Skeletal muscle tissue (tissue), 3 donors: ENCODE measurements at regions not wholly inside any gene's neighbourhood (a gene's known extent, or its start where the extent isn't known, plus 50 kb on each side); places are given as distances from the start of the nearest gene placed in this dataset.

Experiments used
- H3K27ac ChIP-seq: one replicate; pipeline ENCODE4 v1.7.0; 2013; ENCODE audit warnings: mild to moderate bottlenecking, low read depth, low read length, inconsistent platforms
- H3K27me3 ChIP-seq, 3 donors: one replicate each; pipeline ENCODE4 v1.7.0; 2013; ENCODE audit warnings: low read length in 3 of 3; ENCODE audit not compliant: control insufficient read depth in 3 of 3, insufficient read depth in 3 of 3
- H3K36me3 ChIP-seq, 3 donors: one replicate each; pipeline ENCODE4 v1.7.0; 2013; ENCODE audit warnings: low read length in 3 of 3; ENCODE audit not compliant: control insufficient read depth in 3 of 3, insufficient read depth in 3 of 3
- H3K4me1 ChIP-seq, 3 donors: one replicate each; pipeline ENCODE4 v1.7.0; 2013; ENCODE audit warnings: low read length in 3 of 3, mild to moderate bottlenecking in 3 of 3; ENCODE audit not compliant: control insufficient read depth in 3 of 3, insufficient read depth in 3 of 3
- H3K4me3 ChIP-seq, 3 donors: one replicate each; pipeline ENCODE4 v1.7.0; 2013; ENCODE audit warnings: low read length in 3 of 3
- H3K9ac ChIP-seq, 3 donors: one replicate each; pipeline ENCODE4 v1.7.0; 2013; ENCODE audit warnings: low read length in 3 of 3, mild to moderate bottlenecking in 3 of 3, moderate library complexity in 2 of 3, low read depth in 1 of 3
- H3K9me3 ChIP-seq, 3 donors: one replicate each; pipeline ENCODE4 v1.7.0; 2013; ENCODE audit warnings: low read length in 3 of 3; ENCODE audit not compliant: control insufficient read depth in 3 of 3
- donor health status: Osteomylitis.

DNA sequence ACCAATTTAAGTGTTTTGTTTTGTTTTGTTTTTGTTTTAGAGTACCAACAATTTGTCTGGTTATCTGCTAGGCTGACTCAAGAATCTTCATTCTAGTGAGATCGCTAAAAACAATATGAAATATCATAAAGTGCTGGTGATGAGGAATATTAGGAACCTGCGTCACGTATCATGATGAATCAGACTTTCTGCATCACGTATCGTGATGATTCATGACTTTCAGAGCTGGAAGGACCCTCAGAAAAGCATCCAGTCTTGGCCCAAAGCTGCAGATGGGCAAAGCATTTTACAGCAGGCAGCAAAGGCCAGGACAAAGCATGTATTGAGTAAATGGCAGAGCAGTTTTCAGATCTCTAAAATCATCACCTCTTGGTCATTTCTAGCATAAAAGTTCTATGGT is 278.0 kb upstream of the BOD1L1 start:
- Histone ChIP-seq H3K4me3 (no peak overlapping the region), H3K27ac (no peak overlapping the region), H3K27me3 (no peaks in the 10 kb centered on the region), H3K9ac (no peak overlapping the region), H3K36me3 (no peaks in the 10 kb centered on the region), H3K9me3 (no peaks in the 10 kb centered on the region), H3K4me1 (no peaks in the 10 kb centered on the region)

DNA sequence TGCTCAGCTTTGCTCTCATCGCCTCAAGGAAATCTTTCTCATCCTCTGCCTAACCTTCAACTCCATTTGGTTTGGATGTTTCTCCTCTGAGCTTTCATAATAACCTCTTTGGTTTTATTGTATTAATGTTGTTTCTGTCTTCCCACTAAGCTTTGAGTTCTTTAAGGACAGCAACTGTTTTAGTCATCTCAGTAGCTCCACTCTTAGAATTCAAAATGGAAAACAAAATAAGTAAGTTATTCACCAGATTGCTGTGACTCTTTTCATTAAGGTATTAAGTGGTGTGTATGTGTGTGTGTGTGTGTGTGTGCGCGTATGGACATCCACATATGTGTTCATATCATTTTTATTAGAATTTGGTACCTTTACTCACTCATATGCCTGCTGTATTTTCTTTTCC is 279.2 kb upstream of the BOD1L1 start:
- H3K36me3 ChIP-seq: no peaks in the 10 kb centered on the region
- no peaks in the 10 kb centered on the region for H3K9me3 ChIP-seq
- H3K27me3 ChIP-seq: no peaks in the 10 kb centered on the region
- H3K4me1 ChIP-seq: no peaks in the 10 kb centered on the region
- no peak overlapping the region for H3K27ac ChIP-seq
- no peak overlapping the region for H3K9ac ChIP-seq
- no peak overlapping the region for H3K4me3 ChIP-seq

- H3K27me3 ChIP-seq: no peaks in the 10 kb centered on the region
- no peaks in the 10 kb centered on the region for H3K4me1 ChIP-seq
- H3K27ac ChIP-seq: no peak overlapping the region
- H3K4me3 ChIP-seq: no peak overlapping the region
- H3K36me3 ChIP-seq: no peaks in the 10 kb centered on the region
- H3K9me3 ChIP-seq: no peaks in the 10 kb centered on the region
- no peak overlapping the region for H3K9ac ChIP-seq
Observed at GRCh38 chr4:13907255-13907751, 279.8 kb upstream of the BOD1L1 start.

GRCh38 chr4:13908455-13908854 is 280.9 kb upstream of the BOD1L1 start:
- H3K9me3 ChIP-seq: no peaks in the 10 kb centered on the region
- H3K36me3 ChIP-seq: no peaks in the 10 kb centered on the region
- H3K9ac ChIP-seq: no peak overlapping the region
- no peak overlapping the region for H3K27ac ChIP-seq
- H3K4me1 ChIP-seq: no peaks in the 10 kb centered on the region
- H3K27me3 ChIP-seq: no peaks in the 10 kb centered on the region
- H3K4me3 ChIP-seq: no peak overlapping the region

GRCh38 chr4:13910556-13910955 is 283.0 kb upstream of the BOD1L1 start:
- H3K27me3 ChIP-seq: peaks cover 0 to 3% (median 0%) of the 10 kb centered on the region in 3 donors
- H3K9ac ChIP-seq: no peak overlapping the region
- no peak overlapping the region for H3K27ac ChIP-seq
- no peaks in the 10 kb centered on the region for H3K36me3 ChIP-seq
- H3K9me3 ChIP-seq: no peaks in the 10 kb centered on the region
- no peak overlapping the region for H3K4me3 ChIP-seq
- H3K4me1 ChIP-seq: no peaks in the 10 kb centered on the region

DNA sequence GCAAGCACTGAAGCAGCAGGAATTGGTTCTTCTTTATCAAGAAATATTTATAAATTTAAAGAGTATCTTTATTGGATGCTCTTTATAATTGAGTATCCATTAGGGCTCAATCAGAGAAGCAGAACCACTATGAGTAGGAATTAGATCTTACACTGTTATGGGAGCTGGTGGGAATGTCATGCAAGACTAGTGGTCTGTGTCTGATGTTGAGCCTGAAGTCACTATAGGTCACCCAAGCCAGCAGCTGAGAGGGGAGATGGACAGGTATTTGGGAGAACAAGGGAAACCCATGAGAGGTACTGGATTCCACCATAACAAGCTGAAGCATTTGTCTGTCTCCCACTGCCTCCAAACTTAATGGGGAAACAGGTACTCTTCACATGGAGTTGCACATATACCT is 283.7 kb upstream of the BOD1L1 start:
- Histone ChIP-seq H3K4me3 (no peak overlapping the region), H3K27me3 (peaks cover 0 to 3% (median 0%) of the 10 kb centered on the region in 3 donors), H3K36me3 (no peaks in the 10 kb centered on the region), H3K27ac (no peak overlapping the region), H3K9ac (no peak overlapping the region), H3K4me1 (no peaks in the 10 kb centered on the region), H3K9me3 (no peaks in the 10 kb centered on the region)

GRCh38 chr4:13912436-13912925 is 285.0 kb upstream of the BOD1L1 start:
- H3K27ac ChIP-seq: no peak overlapping the region
- no peak overlapping the region for H3K9ac ChIP-seq
- H3K4me3 ChIP-seq: no peak overlapping the region
- H3K4me1 ChIP-seq: no peaks in the 10 kb centered on the region
- peaks cover 0 to 3% (median 0%) of the 10 kb centered on the region in 3 donors for H3K27me3 ChIP-seq
- no peaks in the 10 kb centered on the region for H3K36me3 ChIP-seq
- H3K9me3 ChIP-seq: no peaks in the 10 kb centered on the region

DNA sequence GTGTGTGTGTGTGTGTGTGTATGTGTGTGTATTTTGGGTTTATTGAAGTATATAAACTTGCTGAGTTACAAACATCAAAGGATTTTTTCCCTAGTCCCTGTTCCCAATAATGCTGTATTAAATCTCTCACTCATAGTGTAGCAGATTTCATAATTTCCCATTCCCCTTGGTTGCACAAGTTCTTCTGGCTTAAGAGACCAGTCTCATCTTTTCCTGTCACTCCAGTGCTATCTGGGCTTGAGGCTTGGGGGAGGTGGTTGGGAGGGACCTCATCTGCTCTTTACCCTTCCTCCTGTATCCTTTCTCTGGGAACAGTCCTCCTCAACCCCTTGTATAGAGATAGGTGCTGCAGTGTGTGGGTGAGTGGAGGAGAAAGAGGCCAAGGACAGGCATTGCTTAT is 285.4 kb upstream of the BOD1L1 start:
- Histone ChIP-seq H3K9ac (no peak overlapping the region), H3K4me1 (no peaks in the 10 kb centered on the region), H3K9me3 (no peaks in the 10 kb centered on the region), H3K27ac (no peak overlapping the region), H3K36me3 (no peaks in the 10 kb centered on the region), H3K4me3 (no peak overlapping the region), H3K27me3 (peaks cover 0 to 3% (median 0%) of the 10 kb centered on the region in 3 donors)

DNA sequence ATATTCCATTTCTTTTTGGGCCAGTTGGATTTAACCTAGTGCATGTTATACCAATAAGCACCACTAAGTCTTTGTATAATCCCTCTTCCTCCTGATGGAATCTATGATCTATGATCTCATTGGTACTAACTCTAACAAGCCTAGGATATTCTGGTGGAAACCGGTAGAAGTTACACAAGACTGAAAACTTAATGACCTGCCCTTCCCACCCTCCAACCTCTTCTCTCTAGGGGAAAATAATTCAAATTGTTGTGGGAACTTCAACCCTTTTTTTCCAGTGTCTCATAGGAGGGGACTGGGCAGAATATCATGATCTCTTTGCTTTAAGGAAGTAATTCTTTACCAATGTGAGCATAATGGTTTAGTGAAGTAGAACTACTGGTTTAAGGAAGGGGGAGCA is 289.5 kb upstream of the BOD1L1 start:
- Histone ChIP-seq H3K9me3 (no peaks in the 10 kb centered on the region), H3K4me3 (no peak overlapping the region), H3K27ac (no peak overlapping the region), H3K36me3 (no peaks in the 10 kb centered on the region), H3K4me1 (peaks cover 0 to 4% (median 0%) of the 10 kb centered on the region in 3 donors), H3K9ac (no peak overlapping the region), H3K27me3 (peaks cover 0 to 3% (median 0%) of the 10 kb centered on the region in 3 donors)

GRCh38 chr4:13918110-13918509 is 290.6 kb upstream of the BOD1L1 start:
- Histone ChIP-seq H3K4me1 (peaks cover 0 to 4% (median 0%) of the 10 kb centered on the region in 3 donors), H3K27me3 (peaks cover 0 to 3% (median 0%) of the 10 kb centered on the region in 3 donors), H3K9ac (no peak overlapping the region), H3K36me3 (no peaks in the 10 kb centered on the region), H3K4me3 (no peak overlapping the region), H3K27ac (peak overlapping the region; percentile 53), H3K9me3 (no peaks in the 10 kb centered on the region)
